T-cell (primary cell): ENCODE measurements at regions not wholly inside any gene's neighbourhood (a gene's known extent, or its start where the extent isn't known, plus 50 kb on each side); places are given as distances from the start of the nearest gene placed in this dataset.
"Not testable (repeated sequence)": the region's sequence is repeated elsewhere in the genome, so short reads cannot be mapped to it uniquely, and the experiment has no call there.

ENCODE experiments used
- ATAC-seq, 4 experiments: fragments of 200-7000 bp in 3 of 4; fragments of 150-1000 bp in 1 of 4; cut with Tn5 transposase; replicated peaks in 1 of 4; 1 replicate in 3 of 4; 2 replicates in 1 of 4; pipeline ENCODE4 v1.10.0; 2021; ENCODE audit warnings: moderate library complexity in 3 of 4, mild to moderate bottlenecking in 2 of 4, moderate number of reproducible peaks in 1 of 4
- CTCF ChIA-PET, 2 donors: fragments of 300-600 bp; sonication (Branson Sonifier 250); formaldehyde crosslinking; loops; one replicate each; lab custom pipeline; 2022; ENCODE audit warnings: antibody characterized with exemption in 2 of 2; lab: Charles Lee
- POLR2A ChIA-PET, 2 donors: fragments of 300-600 bp; sonication (Branson Sonifier 250); formaldehyde crosslinking; loops; one replicate each; lab custom pipeline; 2022; ENCODE audit warnings: antibody characterized with exemption in 2 of 2; lab: Charles Lee
- DNase-seq, 35 experiments: peaks; one replicate each; pipeline versions ENCODE4 v3.0.0 to v3.0.0-alpha.2; 2013 to 2023
- H3K27ac ChIP-seq: one replicate; pipeline ENCODE4 v1.5.1; 2013; ENCODE audit warnings: low read length
- H3K27me3 ChIP-seq, 2 experiments: replicated peaks in 1 of 2; 1 replicate in 1 of 2; 2 replicates in 1 of 2; pipeline versions ENCODE4 v1.6.1 to v1.7.0; 2013; ENCODE audit warnings: low read length in 1 of 2, mixed read lengths in 1 of 2; ENCODE audit not compliant: control insufficient read depth in 2 of 2, insufficient read depth in 2 of 2; ENCODE audit errors: extremely low read depth in 1 of 2
- H3K36me3 ChIP-seq, 2 donors: 1 replicate in 1 of 2; 2 replicates in 1 of 2; pipeline versions ENCODE4 v1.6.1 to v1.7.0; 2013; ENCODE audit warnings: low read length in 1 of 2; ENCODE audit not compliant: control insufficient read depth in 2 of 2, insufficient read depth in 1 of 2; ENCODE audit errors: extremely low read depth in 1 of 2
- H3K4me1 ChIP-seq, 2 experiments: 1 replicate in 1 of 2; 2 replicates in 1 of 2; pipeline versions ENCODE4 v1.6.1 to v1.7.0; 2013; ENCODE audit warnings: low read length in 2 of 2, mixed read lengths in 1 of 2; ENCODE audit not compliant: insufficient read depth in 2 of 2, control insufficient read depth in 1 of 2; ENCODE audit errors: extremely low read depth in 1 of 2
- H3K4me3 ChIP-seq, 2 donors: 1 replicate in 1 of 2; 2 replicates in 1 of 2; pipeline versions ENCODE4 v1.5.1 to v1.7.0; 2013; ENCODE audit warnings: mild to moderate bottlenecking in 2 of 2, low read length in 1 of 2, moderate library complexity in 1 of 2; ENCODE audit not compliant: control insufficient read depth in 1 of 2; ENCODE audit errors: extremely low read depth in 1 of 2
- H3K9me3 ChIP-seq: 2 replicates; pipeline ENCODE4 v1.7.0; 2013
- H3K27ac Mint-ChIP-seq, 2 donors: one replicate each; pipeline ENCODE4 v1.8.0; 2020 to 2021; ENCODE audit warnings: mild to moderate bottlenecking in 2 of 2, mixed read lengths in 2 of 2
- H3K27me3 Mint-ChIP-seq, 2 donors: one replicate each; pipeline ENCODE4 v1.8.0; 2021 to 2022; ENCODE audit warnings: mixed read lengths in 2 of 2
- H3K36me3 Mint-ChIP-seq: one replicate; pipeline ENCODE4 v1.8.0; 2021; ENCODE audit warnings: mixed read lengths
- H3K4me1 Mint-ChIP-seq, 3 donors: one replicate each; pipeline ENCODE4 v1.8.0; 2020 to 2022; ENCODE audit warnings: mixed read lengths in 3 of 3, mild to moderate bottlenecking in 1 of 3
- H3K4me3 Mint-ChIP-seq, 3 donors: one replicate each; pipeline ENCODE4 v1.8.0; 2020 to 2022; ENCODE audit warnings: mild to moderate bottlenecking in 3 of 3, mixed read lengths in 3 of 3, moderate library complexity in 3 of 3
- H3K9me3 Mint-ChIP-seq, 3 donors: one replicate each; pipeline ENCODE4 v1.8.0; 2020 to 2022; ENCODE audit warnings: mixed read lengths in 3 of 3
- WGBS: methylation state at CpG from one replicate; pipeline ENCODE4 v1.1.5; 2013; ENCODE audit warnings: missing lambda C conversion rate; ENCODE audit not compliant: insufficient coverage; 5-methylcytosine and 5-hydroxymethylcytosine counted together

- Mint-ChIP-seq H3K27ac (no peak overlapping the region), H3K36me3 (no peaks in the 10 kb centered on the region), H3K4me1 (peaks cover 0 to 1% (median 0%) of the 10 kb centered on the region in 3 donors), H3K9me3 (no peaks in the 10 kb centered on the region), H3K4me3 (no peak overlapping the region), H3K27me3 (peaks cover 2 to 8% of the 10 kb centered on the region in 2 donors)
- Histone ChIP-seq H3K36me3 (no peaks in the 10 kb centered on the region), H3K4me3 (no peak overlapping the region), H3K9me3 (no peaks in the 10 kb centered on the region), H3K4me1 (no peaks in the 10 kb centered on the region), H3K27ac (no peak overlapping the region), H3K27me3 (peaks cover 0 to 3% of the 10 kb centered on the region in 2 experiments)
- DNase-seq (no peak), ATAC-seq (no peak)
- CTCF ChIA-PET, result no interaction called here
- POLR2A ChIA-PET, result no interaction called here
Observed at GRCh38 chr9:71509054-71509453, 259.3 kb downstream of the CEMIP2 start.

DNA sequence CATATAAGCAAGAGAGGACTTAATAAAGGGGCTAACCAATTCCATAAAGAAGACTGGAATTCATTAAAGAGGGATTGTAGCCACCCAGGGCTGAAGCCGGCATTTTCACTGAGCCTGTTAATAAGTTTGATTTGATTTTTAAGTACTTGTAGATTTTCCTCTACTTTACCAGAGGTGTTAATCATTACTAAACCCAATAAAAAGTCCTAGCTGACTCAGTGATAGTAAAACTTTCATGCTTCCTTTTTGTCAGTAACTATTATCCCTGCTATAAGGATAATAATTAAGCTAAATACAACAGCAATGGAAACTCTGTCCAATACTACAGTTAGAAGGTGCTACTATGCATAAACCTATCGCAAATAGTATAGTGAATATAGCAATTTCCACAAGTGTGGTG, 260.2 kb downstream of the CEMIP2 start:
- H3K36me3 ChIP-seq, DNase-seq, H3K27me3 ChIP-seq, H3K4me1 Mint-ChIP-seq, H3K36me3 Mint-ChIP-seq, H3K4me3 ChIP-seq, H3K4me3 Mint-ChIP-seq, ATAC-seq, H3K4me1 ChIP-seq, POLR2A ChIA-PET, H3K27ac ChIP-seq, H3K27me3 Mint-ChIP-seq, H3K9me3 ChIP-seq, H3K9me3 Mint-ChIP-seq, H3K27ac Mint-ChIP-seq: not testable (repeated sequence)
- no CpG with 5 or more reads among the region's 2 CpGs for WGBS
- CTCF ChIA-PET, result interaction anchor here in 1 of 2 donors (0.5 kb wide), 1 partner anchor 851 kb away, joined by 3 read pairs; no protein-coding TSS in a partner anchor

DNA sequence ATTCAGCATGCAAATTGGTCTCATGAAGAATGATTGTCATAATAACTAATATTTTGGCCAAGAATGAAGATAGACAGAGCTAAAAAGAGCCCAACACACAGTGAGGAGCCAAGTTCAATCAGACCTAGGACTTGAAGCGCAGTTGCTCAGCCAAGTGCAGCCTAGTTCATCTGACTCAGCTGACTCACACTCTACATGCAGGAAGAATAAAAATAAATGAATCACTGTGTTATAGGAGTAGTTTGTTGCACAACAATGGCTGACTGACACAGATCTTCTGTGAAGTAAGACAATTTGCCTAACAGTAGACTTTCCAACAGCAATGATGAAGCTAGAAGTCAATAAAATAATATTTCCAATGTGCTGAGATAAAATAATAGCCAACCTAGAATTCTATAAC, 261.5 kb downstream of the CEMIP2 start:
- CTCF ChIA-PET, result interaction anchor here (0.6 kb wide), 2 partner anchors 79 to 98 kb away, joined by 3 read pairs; no protein-coding TSS in a partner anchor
- Mint-ChIP-seq H3K4me1 (peaks cover 0 to 1% (median 0%) of the 10 kb centered on the region in 3 donors), H3K9me3 (peaks cover 0 to 2% (median 0%) of the 10 kb centered on the region in 3 donors), H3K27ac (no peak overlapping the region), H3K4me3 (no peak overlapping the region), H3K36me3 (no peaks in the 10 kb centered on the region), H3K27me3 (peaks cover 0 to 8% of the 10 kb centered on the region in 2 donors)
- Histone ChIP-seq H3K9me3 (no peaks in the 10 kb centered on the region), H3K4me1 (no peaks in the 10 kb centered on the region), H3K4me3 (no peak overlapping the region), H3K36me3 (no peaks in the 10 kb centered on the region), H3K27me3 (no peaks in the 10 kb centered on the region), H3K27ac (no peak overlapping the region)
- DNase-seq, result no peak
- POLR2A ChIA-PET, result interaction anchor here in 1 of 2 donors (0.6 kb wide), 1 partner anchor 348 kb away, joined by 3 read pairs; no protein-coding TSS in a partner anchor
- WGBS, result no CpG with 5 or more reads among the region's 1 CpG
- ATAC-seq, result no peak

GRCh38 chr9:71504636-71505035, 263.7 kb downstream of the CEMIP2 start:
- DNase-seq (no peak), ATAC-seq (no peak)
- Mint-ChIP-seq H3K27ac (no peak overlapping the region), H3K4me3 (no peak overlapping the region), H3K27me3 (peaks cover 0 to 4% of the 10 kb centered on the region in 2 donors), H3K4me1 (peaks cover 0 to 1% (median 0%) of the 10 kb centered on the region in 3 donors), H3K9me3 (peaks cover 0 to 2% (median 0%) of the 10 kb centered on the region in 3 donors), H3K36me3 (no peaks in the 10 kb centered on the region)
- WGBS, result no CpG with 5 or more reads among the region's 3 CpGs
- H3K9me3 ChIP-seq, result no peaks in the 10 kb centered on the region
- no peaks in the 10 kb centered on the region for H3K27me3 ChIP-seq
- H3K36me3 ChIP-seq, result no peaks in the 10 kb centered on the region
- no peak overlapping the region for H3K4me3 ChIP-seq
- ChIA-PET CTCF (no interaction called here), POLR2A (no interaction called here)
- H3K27ac ChIP-seq, result no peak overlapping the region
- no peaks in the 10 kb centered on the region for H3K4me1 ChIP-seq

DNA sequence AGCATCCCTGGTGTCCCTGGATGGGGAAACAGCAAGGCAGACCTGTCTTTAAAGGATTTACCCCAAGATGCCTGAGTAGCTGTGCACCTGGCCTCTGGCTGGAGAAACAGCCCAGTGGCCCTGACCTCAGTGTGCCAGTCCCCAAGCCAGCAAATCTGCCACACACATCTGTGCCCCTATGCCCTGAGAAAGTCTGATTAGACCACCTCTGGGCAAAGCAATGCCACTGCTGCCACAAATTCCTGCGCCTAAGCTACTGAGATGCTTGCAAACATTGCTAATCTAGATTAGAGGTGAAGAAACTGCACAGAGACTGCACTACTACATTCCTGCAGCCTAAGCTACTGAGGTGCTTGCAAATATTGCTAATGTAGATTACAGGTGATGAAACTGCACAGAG, 269.6 kb downstream of the CEMIP2 start:
- H3K4me1 ChIP-seq, result no peaks in the 10 kb centered on the region
- POLR2A ChIA-PET, result no interaction called here
- Mint-ChIP-seq H3K4me3 (no peak overlapping the region), H3K27me3 (peaks cover 0 to 2% of the 10 kb centered on the region in 2 donors), H3K36me3 (no peaks in the 10 kb centered on the region), H3K4me1 (no peaks in the 10 kb centered on the region), H3K27ac (no peak overlapping the region), H3K9me3 (peaks cover 5 to 10% (median 9%) of the 10 kb centered on the region in 3 donors)
- H3K36me3 ChIP-seq, result no peaks in the 10 kb centered on the region
- WGBS, result 80% methylated on average over 1 of the region's 1 CpG
- peaks cover 0 to 4% of the 10 kb centered on the region in 2 experiments for H3K27me3 ChIP-seq
- H3K27ac ChIP-seq, result no peak overlapping the region
- ATAC-seq, result no peak
- no peak for DNase-seq
- CTCF ChIA-PET, result no interaction called here
- H3K9me3 ChIP-seq, result no peaks in the 10 kb centered on the region
- no peak overlapping the region for H3K4me3 ChIP-seq

GRCh38 chr9:71490810-71491209, 277.5 kb downstream of the CEMIP2 start:
- ATAC-seq (no peak), DNase-seq (no peak)
- Mint-ChIP-seq H3K27ac (no peak overlapping the region), H3K9me3 (peaks cover 0 to 4% (median 4%) of the 10 kb centered on the region in 3 donors), H3K27me3 (peaks cover 31 to 38% of the 10 kb centered on the region in 2 donors), H3K4me1 (no peaks in the 10 kb centered on the region), H3K4me3 (no peak overlapping the region), H3K36me3 (no peaks in the 10 kb centered on the region)
- H3K9me3 ChIP-seq, result no peaks in the 10 kb centered on the region
- H3K27me3 ChIP-seq, result peaks cover 4 to 9% of the 10 kb centered on the region in 2 experiments
- H3K27ac ChIP-seq, result no peak overlapping the region
- WGBS, result 100% methylated on average over 1 of the region's 2 CpGs
- CTCF ChIA-PET, result interaction anchor here (0.6 to 0.9 kb wide), 2 partner anchors 60 to 272 kb away, joined by 3 to 4 read pairs; no protein-coding TSS in a partner anchor
- no peaks in the 10 kb centered on the region for H3K36me3 ChIP-seq
- POLR2A ChIA-PET, result no interaction called here
- H3K4me3 ChIP-seq, result no peak overlapping the region
- H3K4me1 ChIP-seq, result no peaks in the 10 kb centered on the region

DNA sequence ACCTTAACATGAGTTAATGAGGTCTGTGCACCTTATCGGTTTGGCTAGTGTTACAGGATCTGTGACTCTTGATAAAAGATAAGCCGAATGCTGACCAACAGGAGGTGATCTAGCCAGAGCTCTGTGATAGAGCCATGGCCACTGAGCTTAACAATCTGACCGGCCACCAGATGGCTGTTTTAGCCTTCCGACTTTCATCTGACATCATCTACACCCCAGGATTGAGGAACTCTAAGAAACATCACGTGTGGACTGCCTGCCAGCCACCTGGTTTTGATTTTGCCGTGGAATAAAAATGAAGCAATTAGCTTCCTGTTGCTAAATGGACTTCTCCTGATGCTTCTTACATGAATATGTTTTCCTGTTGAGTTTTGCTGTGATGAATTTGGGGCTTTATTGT, 281.3 kb downstream of the CEMIP2 start:
- H3K27me3 Mint-ChIP-seq, result peaks cover 36 to 38% of the 10 kb centered on the region in 2 donors
- H3K4me1 Mint-ChIP-seq, result no peaks in the 10 kb centered on the region

More for the DNA sequence above, 281.3 kb downstream of the CEMIP2 start:
- Histone ChIP-seq H3K4me3 (no peak overlapping the region), H3K27ac (no peak overlapping the region), H3K4me1 (no peaks in the 10 kb centered on the region), H3K36me3 (no peaks in the 10 kb centered on the region), H3K9me3 (no peaks in the 10 kb centered on the region), H3K27me3 (peaks cover 2 to 19% of the 10 kb centered on the region in 2 experiments)
- WGBS, result 78% methylated on average over 4 of the region's 6 CpGs
- DNase-seq, result no peak
- ATAC-seq, result no peak
- Mint-ChIP-seq H3K9me3 (no peaks in the 10 kb centered on the region), H3K36me3 (no peaks in the 10 kb centered on the region), H3K4me3 (no peak overlapping the region), H3K27ac (no peak overlapping the region)
- POLR2A ChIA-PET, result no interaction called here
- CTCF ChIA-PET, result no interaction called here
